ENCODE measurements at regions not wholly inside any gene's neighbourhood (a gene's known extent, or its start where the extent isn't known, plus 50 kb on each side); places are given as distances from the start of the nearest gene placed in this dataset.

- TF ChIP-seq EZH2 (IDR thresholded peaks at IDR 0.05; ENCODE audit: low read depth), result no peak
- TF ChIP-seq, protein P1, sequence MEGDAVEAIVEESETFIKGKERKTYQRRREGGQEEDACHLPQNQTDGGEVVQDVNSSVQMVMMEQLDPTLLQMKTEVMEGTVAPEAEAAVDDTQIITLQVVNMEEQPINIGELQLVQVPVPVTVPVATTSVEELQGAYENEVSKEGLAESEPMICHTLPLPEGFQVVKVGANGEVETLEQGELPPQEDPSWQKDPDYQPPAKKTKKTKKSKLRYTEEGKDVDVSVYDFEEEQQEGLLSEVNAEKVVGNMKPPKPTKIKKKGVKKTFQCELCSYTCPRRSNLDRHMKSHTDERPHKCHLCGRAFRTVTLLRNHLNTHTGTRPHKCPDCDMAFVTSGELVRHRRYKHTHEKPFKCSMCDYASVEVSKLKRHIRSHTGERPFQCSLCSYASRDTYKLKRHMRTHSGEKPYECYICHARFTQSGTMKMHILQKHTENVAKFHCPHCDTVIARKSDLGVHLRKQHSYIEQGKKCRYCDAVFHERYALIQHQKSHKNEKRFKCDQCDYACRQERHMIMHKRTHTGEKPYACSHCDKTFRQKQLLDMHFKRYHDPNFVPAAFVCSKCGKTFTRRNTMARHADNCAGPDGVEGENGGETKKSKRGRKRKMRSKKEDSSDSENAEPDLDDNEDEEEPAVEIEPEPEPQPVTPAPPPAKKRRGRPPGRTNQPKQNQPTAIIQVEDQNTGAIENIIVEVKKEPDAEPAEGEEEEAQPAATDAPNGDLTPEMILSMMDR (conservative IDR thresholded peaks at IDR 0.05), result no peak
These were observed 245.9 kb upstream of the RAB6C start for GRCh38 chr2:129733579-129733978.
